ENCODE measurements at regions not wholly inside any gene's neighbourhood (a gene's known extent, or its start where the extent isn't known, plus 50 kb on each side); places are given as distances from the start of the nearest gene placed in this dataset.

DNA sequence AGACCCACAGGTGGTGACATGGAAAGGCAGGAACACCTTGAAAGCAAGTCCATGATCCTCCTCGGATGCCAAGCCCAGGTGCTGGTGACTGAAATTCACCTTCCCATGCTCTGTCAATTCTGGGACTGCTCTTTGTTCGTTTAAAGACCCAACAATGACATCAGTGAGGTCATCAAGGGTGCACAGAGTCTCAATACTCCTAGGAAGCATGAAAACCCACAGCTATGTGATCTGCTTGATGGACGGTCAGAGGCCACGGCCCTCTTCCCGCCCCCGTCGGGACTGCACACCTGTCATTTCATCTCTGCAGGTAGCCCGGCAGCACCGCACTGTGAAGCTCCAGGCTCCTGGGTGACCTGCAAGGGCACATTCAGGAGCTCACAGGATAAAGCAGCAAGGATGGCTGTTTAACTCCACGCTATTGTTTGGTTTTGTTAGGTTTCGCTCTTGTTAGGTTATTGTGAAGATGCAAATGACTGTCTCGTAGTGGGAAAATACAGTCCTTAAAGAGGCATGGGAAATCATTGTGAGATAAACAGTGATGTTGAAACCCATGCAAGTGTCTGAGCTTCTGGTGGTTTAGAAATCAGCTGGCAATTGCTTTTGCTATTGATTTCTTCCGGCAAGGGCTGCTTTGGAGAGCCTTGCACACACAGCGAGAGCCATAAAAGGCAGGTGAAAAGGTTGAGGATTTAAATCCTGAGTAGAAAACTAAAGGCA is 124.8 kb upstream of the AJAP1 start:
- Histone ChIP-seq H3K9me3 (ENCODE audit: control insufficient read depth in 2 of 3, insufficient read depth in 1 of 3, low read length in 3 of 3) (no peaks in the 10 kb centered on the region), H3K36me3 (ENCODE audit: control insufficient read depth in 2 of 3, insufficient read depth in 3 of 3, low read length in 3 of 3) (no peaks in the 10 kb centered on the region), H3K4me3 (ENCODE audit: low read length in 3 of 3) (no peak overlapping the region), H3K9ac (ENCODE audit: low read length in 3 of 3) (no peak overlapping the region), H3K4me1 (ENCODE audit: control insufficient read depth in 2 of 3, insufficient read depth in 2 of 3, low read depth in 1 of 3, low read length in 3 of 3) (no peaks in the 10 kb centered on the region), H3K27me3 (ENCODE audit: control insufficient read depth, insufficient read depth, low read length) (no peaks in the 10 kb centered on the region), H3K27ac (ENCODE audit: low read depth in 2 of 2, low read length in 2 of 2) (no peak overlapping the region)
- intact Hi-C loops (cut with DNase I): no loop called here
- DNase-seq (no peak), FAIRE-seq (no peak)
- TF ChIP-seq CTCF (IDR thresholded peaks at IDR 0.05; ENCODE audit: borderline replicate concordance, extremely low read depth, insufficient read depth): no peak

GRCh38 chr1:4530166-4530785 is 124.1 kb upstream of the AJAP1 start:
- no peak for FAIRE-seq
- H3K36me3 ChIP-seq (ENCODE audit: control insufficient read depth in 2 of 3, insufficient read depth in 3 of 3, low read length in 3 of 3): no peaks in the 10 kb centered on the region
- DNase-seq: no peak
- no peaks in the 10 kb centered on the region for H3K9me3 ChIP-seq (ENCODE audit: control insufficient read depth in 2 of 3, insufficient read depth in 1 of 3, low read length in 3 of 3)
- no peaks in the 10 kb centered on the region for H3K4me1 ChIP-seq (ENCODE audit: control insufficient read depth in 2 of 3, insufficient read depth in 2 of 3, low read depth in 1 of 3, low read length in 3 of 3)
- no peak overlapping the region for H3K9ac ChIP-seq (ENCODE audit: low read length in 3 of 3)
- TF ChIP-seq CTCF (IDR thresholded peaks at IDR 0.05; ENCODE audit: borderline replicate concordance, extremely low read depth, insufficient read depth): no peak
- no peak overlapping the region for H3K4me3 ChIP-seq (ENCODE audit: low read length in 3 of 3)
- intact Hi-C loops (cut with DNase I): no loop called here
- no peaks in the 10 kb centered on the region for H3K27me3 ChIP-seq (ENCODE audit: control insufficient read depth, insufficient read depth, low read length)
- no peak overlapping the region for H3K27ac ChIP-seq (ENCODE audit: low read depth in 2 of 2, low read length in 2 of 2)

GRCh38 chr1:4531842-4532241 is 122.6 kb upstream of the AJAP1 start:
- no peak for FAIRE-seq

More at GRCh38 chr1:4531842-4532241, 122.6 kb upstream of the AJAP1 start:
- no peak for TF ChIP-seq CTCF (IDR thresholded peaks at IDR 0.05; ENCODE audit: borderline replicate concordance, extremely low read depth, insufficient read depth)
- no peak for DNase-seq
- intact Hi-C loops (cut with DNase I): no loop called here
- no peaks in the 10 kb centered on the region for H3K4me1 ChIP-seq (ENCODE audit: control insufficient read depth in 2 of 3, insufficient read depth in 2 of 3, low read depth in 1 of 3, low read length in 3 of 3)
- H3K9ac ChIP-seq (ENCODE audit: low read length in 3 of 3): no peak overlapping the region
- no peaks in the 10 kb centered on the region for H3K9me3 ChIP-seq (ENCODE audit: control insufficient read depth in 2 of 3, insufficient read depth in 1 of 3, low read length in 3 of 3)
- H3K27me3 ChIP-seq (ENCODE audit: control insufficient read depth, insufficient read depth, low read length): no peaks in the 10 kb centered on the region
- no peak overlapping the region for H3K4me3 ChIP-seq (ENCODE audit: low read length in 3 of 3)
- no peaks in the 10 kb centered on the region for H3K36me3 ChIP-seq (ENCODE audit: control insufficient read depth in 2 of 3, insufficient read depth in 3 of 3, low read length in 3 of 3)
- H3K27ac ChIP-seq (ENCODE audit: low read depth in 2 of 2, low read length in 2 of 2): no peak overlapping the region

Data from kidney (tissue), 13 donors.